22Rv1 (cell line): ENCODE measurements at regions not wholly inside any gene's neighbourhood (a gene's known extent, or its start where the extent isn't known, plus 50 kb on each side); places are given as distances from the start of the nearest gene placed in this dataset.

Experiments used
- CTCF ChIP-seq: fragments of 450-650 bp; IDR thresholded peaks from 2 replicates; pipeline ENCODE4 v1.5.1; 2017; ENCODE audit warnings: mild to moderate bottlenecking
- ZFX ChIP-seq: fragments of 450-650 bp; IDR thresholded peaks from 2 replicates; pipeline ENCODE4 v1.6.1; 2017; ENCODE audit warnings: antibody characterized with exemption, borderline replicate concordance

GRCh38 chr13:88107570-88107969 is 436.4 kb downstream of the SLITRK5 start:
- TF ChIP-seq CTCF, result no peak
- TF ChIP-seq ZFX, result no peak
